GM19035 (cell line): ENCODE measurements at regions not wholly inside any gene's neighbourhood (a gene's known extent, or its start where the extent isn't known, plus 50 kb on each side); places are given as distances from the start of the nearest gene placed in this dataset.
"Not testable (repeated sequence)": the region's sequence is repeated elsewhere in the genome, so short reads cannot be mapped to it uniquely, and the experiment has no call there.

Source experiments
- ATAC-seq: cut with Tn5 transposase; IDR thresholded peaks from one replicate; pipeline ENCODE4 v1.9.1; 2021; ENCODE audit not compliant: unreplicated experiment

DNA sequence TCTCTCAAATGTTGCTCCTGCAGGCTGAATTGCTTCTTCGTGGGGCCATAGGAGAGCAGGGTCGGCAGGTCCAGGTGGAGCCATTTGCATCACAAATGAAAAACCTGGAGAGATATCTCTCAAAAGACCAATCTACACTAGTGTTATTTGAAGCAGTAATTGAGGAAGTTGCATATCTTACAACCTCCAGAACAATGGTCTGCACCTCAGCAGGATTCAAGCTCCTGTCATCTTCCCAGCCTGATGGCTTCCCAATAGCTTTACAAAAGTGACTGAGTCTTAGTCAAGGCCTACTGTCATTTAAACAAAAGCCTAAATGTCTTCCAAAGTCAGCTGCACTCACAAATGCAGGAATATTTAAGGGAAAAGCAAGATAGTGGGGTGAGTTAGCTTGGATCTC, 1584.5 kb downstream of the NLGN4Y start:
- ATAC-seq: no peak

DNA sequence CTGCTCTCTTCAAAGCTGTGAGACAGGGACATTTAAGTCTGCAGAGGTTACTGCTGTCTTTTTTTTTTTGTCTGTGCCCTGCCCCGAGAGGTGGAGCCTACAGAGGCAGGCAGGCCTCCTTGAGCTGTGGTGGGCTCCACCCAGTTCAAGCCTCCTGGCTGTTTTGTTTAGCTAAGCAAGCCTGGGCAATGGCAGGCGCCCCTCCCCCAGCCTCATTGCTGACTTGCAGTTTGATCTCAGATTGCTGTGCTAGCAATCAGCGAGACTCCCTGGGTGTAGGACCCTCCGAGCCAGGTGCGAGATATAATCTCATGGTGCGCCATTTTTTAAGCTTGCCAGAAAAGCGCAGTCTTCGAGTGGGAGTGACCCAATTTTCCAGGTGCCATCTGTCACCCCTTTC, 1595.8 kb downstream of the NLGN4Y start:
- not testable (repeated sequence) for ATAC-seq

DNA sequence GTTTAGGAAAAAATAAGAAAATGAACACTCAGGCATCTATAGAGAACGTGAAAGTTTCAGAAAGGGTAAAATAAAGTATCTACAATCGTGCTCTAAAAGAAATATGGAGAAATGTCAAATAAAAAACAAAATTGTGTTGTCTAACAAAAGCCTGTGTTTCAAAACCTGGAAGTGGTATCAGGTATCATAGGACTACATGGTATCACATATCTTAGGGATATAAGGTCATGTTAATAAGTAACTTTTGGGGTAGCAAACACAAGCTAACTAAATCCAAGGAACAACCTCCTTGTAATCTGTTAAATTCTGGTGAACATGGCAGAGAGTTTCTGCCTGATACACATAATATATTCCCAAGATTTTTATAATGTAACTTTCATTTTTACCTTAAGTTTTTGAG, 1597.7 kb downstream of the NLGN4Y start:
- ATAC-seq: no peak

DNA sequence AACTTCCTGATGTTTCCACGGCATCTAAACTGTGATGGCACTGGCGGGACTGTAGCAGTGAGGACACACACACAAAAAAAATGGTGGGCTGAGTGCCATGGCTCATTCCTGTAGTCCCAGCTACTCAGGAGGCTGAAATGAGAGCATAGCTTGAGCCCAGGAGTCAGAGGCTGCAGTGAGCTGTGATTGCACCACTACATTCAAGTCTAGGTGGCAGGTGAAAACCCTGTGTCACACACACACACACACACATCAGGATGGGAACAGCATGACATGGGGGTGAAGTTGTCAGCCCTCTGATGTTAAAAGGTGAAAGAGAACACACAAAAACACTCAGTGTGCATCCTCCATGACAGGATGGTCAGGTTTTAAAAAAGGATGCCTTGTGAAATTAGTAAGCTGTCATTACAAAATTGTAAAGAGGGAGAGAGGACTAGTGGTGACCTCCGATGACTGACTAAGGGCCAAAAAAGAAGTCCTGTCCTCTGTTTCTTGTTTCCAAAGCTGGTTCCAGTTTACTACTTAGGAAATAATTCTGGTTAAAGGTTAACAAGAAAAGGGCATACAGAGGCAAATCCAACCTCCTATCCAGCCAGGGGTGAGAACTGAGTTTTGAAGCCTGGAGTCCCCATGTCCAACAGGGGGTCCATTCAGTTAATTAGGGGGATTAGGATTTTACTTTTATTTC, 1600.4 kb downstream of the NLGN4Y start:
- ATAC-seq: no peak

- ATAC-seq: no peak
Observed at GRCh38 chrY:16136581-16137298, 1612.4 kb downstream of the NLGN4Y start.

GRCh38 chrY:16157801-16158200, 1633.5 kb downstream of the NLGN4Y start:
- ATAC-seq: no peak

DNA sequence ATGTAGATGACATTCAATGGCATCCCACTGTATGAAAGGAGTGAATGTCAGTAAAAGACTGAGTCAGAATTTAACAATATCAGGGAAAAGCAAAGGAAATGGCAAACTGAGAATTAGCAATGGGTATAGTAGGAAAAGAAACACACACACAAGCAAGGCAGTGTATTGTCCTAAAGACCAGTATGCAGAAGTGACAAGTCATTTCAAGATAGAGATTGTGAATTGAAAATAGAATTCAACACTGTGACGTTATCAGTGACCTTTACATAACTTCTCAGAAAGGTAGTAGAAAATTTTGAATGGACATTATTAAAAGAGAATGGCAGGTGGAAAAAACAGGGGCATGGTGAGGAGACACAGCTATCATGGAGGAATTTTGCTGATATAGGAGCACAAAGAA, 1651.4 kb downstream of the NLGN4Y start:
- peak; percentile 68 for ATAC-seq

DNA sequence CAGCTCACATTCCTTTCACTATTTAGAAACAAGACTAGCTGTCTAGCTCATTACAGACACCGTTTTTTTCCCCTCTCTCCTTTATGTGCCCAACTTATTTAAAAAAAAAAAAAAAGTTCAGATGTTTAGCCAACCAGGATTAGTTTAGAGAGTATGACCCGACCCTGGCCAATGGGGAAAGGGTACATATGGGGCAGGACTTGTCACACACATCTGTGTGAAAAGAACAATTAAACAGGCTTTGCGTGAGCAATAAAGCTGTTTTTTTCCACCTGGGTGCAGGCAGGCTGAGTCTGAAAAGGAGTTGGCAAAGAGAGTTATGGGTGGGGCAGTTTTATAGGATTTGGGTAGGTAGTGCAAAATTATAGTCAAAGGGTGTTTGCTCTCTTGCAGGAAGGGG, 1674.5 kb downstream of the CDY2B start:
- ATAC-seq: not testable (repeated sequence)

- ATAC-seq: not testable (repeated sequence)
Observed at GRCh38 chrY:16243322-16243721, 1636.7 kb downstream of the CDY2B start.

GRCh38 chrY:16254551-16255295, 1625.3 kb downstream of the CDY2B start:
- ATAC-seq: not testable (repeated sequence)

- ATAC-seq: not testable (repeated sequence)
Observed at GRCh38 chrY:16255778-16256177, 1624.2 kb downstream of the CDY2B start.
